SK-N-SH (cell line): ENCODE measurements at regions not wholly inside any gene's neighbourhood (a gene's known extent, or its start where the extent isn't known, plus 50 kb on each side); places are given as distances from the start of the nearest gene placed in this dataset.

Source experiments
- CTCF ChIA-PET: fragments of 300-600, 350-600 bp; formaldehyde crosslinking; extraction: SDS; loops from one replicate; lab custom pipeline; 2021; lab: Yijun Ruan, JAX
- POLR2A ChIA-PET: fragments of 350-600 bp; sonication (Branson Sonifier 250); formaldehyde crosslinking; extraction: SDS; loops from one replicate; lab custom pipeline; 2020; ENCODE audit warnings: antibody characterized with exemption, inconsistent platforms; lab: Yijun Ruan, JAX
- DNase-seq: peaks from one replicate; pipeline ENCODE4 v3.0.0; 2012
- H2AFZ ChIP-seq: fragments of 200-600 bp; sonication (generic); 2 replicates; pipeline ENCODE4 v1.8.1; 2016; ENCODE audit warnings: antibody characterized with exemption, mild to moderate bottlenecking, low read depth
- H3F3A ChIP-seq: fragments of 200-600 bp; sonication (generic); replicated peaks from 2 replicates; pipeline ENCODE3; 2016; ENCODE audit warnings: antibody characterized with exemption, mild to moderate bottlenecking; ENCODE audit not compliant: insufficient read depth
- H3K27ac ChIP-seq, 2 experiments: fragments of 200-500 bp in 1 of 2; fragments of 200-600 bp in 1 of 2; sonication (Bioruptor generic) in 1 of 2; sonication (generic), shearing (Covaris generic) in 1 of 2; 2 replicates each; pipeline versions ENCODE4 v1.5.1 to v1.6.1; 2014 to 2016; ENCODE audit warnings: low read depth in 2 of 2, inconsistent platforms in 1 of 2, low read length in 1 of 2, mild to moderate bottlenecking in 1 of 2, mixed read lengths in 1 of 2
- H3K27me3 ChIP-seq: fragments of 200-600 bp; sonication (generic), shearing (Covaris generic); 2 replicates; pipeline ENCODE4 v1.6.1; 2016; ENCODE audit warnings: mixed run types; ENCODE audit not compliant: insufficient read depth
- H3K36me3 ChIP-seq, 2 experiments: fragments of 200-500 bp in 1 of 2; fragments of 200-600 bp in 1 of 2; sonication (Bioruptor generic) in 1 of 2; sonication (generic) in 1 of 2; replicated peaks in 1 of 2; 2 replicates each; pipeline versions ENCODE3 to v1.5.1; 2014 to 2016; ENCODE audit warnings: low read length in 1 of 2, mild to moderate bottlenecking in 1 of 2; ENCODE audit not compliant: insufficient read depth in 2 of 2, control insufficient read depth in 1 of 2
- H3K4me1 ChIP-seq, 2 experiments: fragments of 200-500 bp in 1 of 2; fragments of 200-600 bp in 1 of 2; sonication (Bioruptor generic) in 1 of 2; sonication (generic), shearing (Covaris generic) in 1 of 2; 2 replicates each; pipeline versions ENCODE4 v1.5.1 to v1.6.1; 2014 to 2016; ENCODE audit warnings: low read depth in 1 of 2, low read length in 1 of 2, mixed run types in 1 of 2; ENCODE audit not compliant: insufficient read depth in 2 of 2, control insufficient read depth in 1 of 2
- H3K4me2 ChIP-seq: fragments of 200-600 bp; sonication (generic), shearing (Covaris generic); 2 replicates; pipeline ENCODE4 v1.6.1; 2017; ENCODE audit warnings: mixed run types
- H3K4me3 ChIP-seq, 2 experiments: fragments of 200-500 bp in 1 of 2; fragments of 200-600 bp in 1 of 2; sonication (Bioruptor generic) in 1 of 2; sonication (generic), shearing (Covaris generic) in 1 of 2; 2 replicates each; pipeline versions ENCODE4 v1.5.1 to v1.8.1; 2014 to 2016; ENCODE audit warnings: low read depth in 2 of 2, inconsistent platforms in 1 of 2, low read length in 1 of 2, mild to moderate bottlenecking in 1 of 2, mixed read lengths in 1 of 2, moderate library complexity in 1 of 2
- H3K79me2 ChIP-seq: fragments of 200-600 bp; sonication (generic); 2 replicates; pipeline ENCODE4 v1.8.1; 2017; ENCODE audit warnings: mild to moderate bottlenecking; ENCODE audit not compliant: insufficient read depth
- H3K9ac ChIP-seq: fragments of 200-600 bp; sonication (generic); 2 replicates; pipeline ENCODE4 v1.6.1; 2017; ENCODE audit warnings: mixed run types
- H3K9me2 ChIP-seq: fragments of 200-600 bp; sonication (generic); 2 replicates; pipeline ENCODE4 v1.6.1; 2017; ENCODE audit warnings: mixed run types
- H3K9me3 ChIP-seq: fragments of 200-600 bp; sonication (generic); 2 replicates; pipeline ENCODE4 v1.6.1; 2017; ENCODE audit warnings: mixed run types, mild to moderate bottlenecking, moderate library complexity
- H4K20me1 ChIP-seq: fragments of 200-600 bp; sonication (generic); 2 replicates; pipeline ENCODE4 v1.6.1; 2017; ENCODE audit warnings: mild to moderate bottlenecking, mixed run types; ENCODE audit not compliant: insufficient read depth
- FOSL2 ChIP-seq: IDR thresholded peaks from 2 replicates; pipeline ENCODE4 v1.4.0; 2012; ENCODE audit warnings: low read depth, mild to moderate bottlenecking, moderate library complexity, borderline replicate concordance
- FOXJ3 ChIP-seq: sonication (generic); formaldehyde crosslinking; IDR thresholded peaks from 2 replicates; pipeline ENCODE4 v1.5.1; 2020; ENCODE audit warnings: mild to moderate bottlenecking, missing genetic modification reagents
- FOXM1 ChIP-seq: IDR thresholded peaks from 2 replicates; pipeline ENCODE4 v1.4.0; 2012; ENCODE audit warnings: low read depth, mild to moderate bottlenecking
- NRF1 ChIP-seq: IDR thresholded peaks from 2 replicates; pipeline ENCODE4 v1.6.1; 2012; ENCODE audit warnings: low read depth, mild to moderate bottlenecking, low read length
- RAD21 ChIP-seq: IDR thresholded peaks from 2 replicates; pipeline ENCODE4 v1.6.1; 2012; ENCODE audit warnings: mild to moderate bottlenecking, low read length
- REST ChIP-seq: IDR thresholded peaks from 2 replicates; pipeline ENCODE4 v1.6.1; 2012; ENCODE audit warnings: mild to moderate bottlenecking, low read depth, low read length, moderate library complexity
- RXRA ChIP-seq: IDR thresholded peaks from 2 replicates; pipeline ENCODE4 v1.4.0; 2012; ENCODE audit warnings: low read depth, mild to moderate bottlenecking, borderline replicate concordance
- SMC3 ChIP-seq: IDR thresholded peaks from 2 replicates; pipeline ENCODE4 v1.6.1; 2012; ENCODE audit warnings: low read depth, low read length, improper control_type of control experiment
- TAF1 ChIP-seq: IDR thresholded peaks from 2 replicates; pipeline ENCODE4 v1.6.1; 2012; ENCODE audit warnings: low read depth, mild to moderate bottlenecking, low read length, moderate library complexity, borderline replicate concordance
- TEAD4 ChIP-seq: IDR thresholded peaks from 2 replicates; pipeline ENCODE4 v1.4.0; 2012; ENCODE audit warnings: mild to moderate bottlenecking, borderline replicate concordance; ENCODE audit not compliant: insufficient read depth
- USF2 ChIP-seq: fragments of 150-350 bp; IDR thresholded peaks from 2 replicates; pipeline ENCODE4 v1.6.1; 2017; ENCODE audit warnings: antibody characterized with exemption, low read length, low read depth, borderline replicate concordance
- WGBS: methylation state at CpG from one replicate; pipeline ENCODE4 v1.1.6; 2017; ENCODE audit warnings: low lambda C conversion rate; 5-methylcytosine and 5-hydroxymethylcytosine counted together
- TF ChIP-seq, protein P1 (sequence below): fragments of 200-600 bp; sonication (generic); IDR thresholded peaks from 2 replicates; pipeline ENCODE4 v1.6.1; 2017; ENCODE audit warnings: antibody characterized with exemption, mild to moderate bottlenecking, moderate library complexity
- TF ChIP-seq, protein P2 (sequence below): IDR thresholded peaks from 2 replicates; pipeline ENCODE4 v1.4.0; 2012; ENCODE audit warnings: low read depth, borderline replicate concordance

DNA sequence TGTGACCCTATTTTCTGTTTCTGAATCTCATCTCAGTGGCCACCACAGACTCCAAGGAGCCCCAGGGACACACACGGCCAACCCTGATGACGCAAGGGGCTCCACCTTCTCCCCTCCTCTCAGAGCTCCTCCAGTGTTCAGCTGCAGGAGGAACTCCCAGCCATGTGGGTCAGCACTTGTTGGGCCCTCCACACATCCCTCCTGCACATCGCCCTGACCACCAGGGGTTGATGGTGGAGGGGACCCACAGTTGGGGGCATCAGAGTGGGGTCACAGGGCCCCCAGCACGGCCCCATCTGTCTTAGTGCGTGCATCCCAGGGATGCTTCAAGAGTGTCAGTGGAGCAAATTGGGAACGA is 499.6 kb downstream of the BRD1 start:
- H3K9me3 ChIP-seq = no peaks in the 10 kb centered on the region
- DNase-seq = no peak

More for the DNA sequence above, 499.6 kb downstream of the BRD1 start:
- no peak for TF ChIP-seq SMC3
- TF ChIP-seq FOSL2 = no peak
- TF ChIP-seq RXRA = no peak
- TF ChIP-seq NRF1 = no peak
- no peak for TF ChIP-seq REST
- TF ChIP-seq TAF1 = no peak
- no peak for TF ChIP-seq RAD21
- TF ChIP-seq FOXM1 = no peak
- TF ChIP-seq, protein P1, sequence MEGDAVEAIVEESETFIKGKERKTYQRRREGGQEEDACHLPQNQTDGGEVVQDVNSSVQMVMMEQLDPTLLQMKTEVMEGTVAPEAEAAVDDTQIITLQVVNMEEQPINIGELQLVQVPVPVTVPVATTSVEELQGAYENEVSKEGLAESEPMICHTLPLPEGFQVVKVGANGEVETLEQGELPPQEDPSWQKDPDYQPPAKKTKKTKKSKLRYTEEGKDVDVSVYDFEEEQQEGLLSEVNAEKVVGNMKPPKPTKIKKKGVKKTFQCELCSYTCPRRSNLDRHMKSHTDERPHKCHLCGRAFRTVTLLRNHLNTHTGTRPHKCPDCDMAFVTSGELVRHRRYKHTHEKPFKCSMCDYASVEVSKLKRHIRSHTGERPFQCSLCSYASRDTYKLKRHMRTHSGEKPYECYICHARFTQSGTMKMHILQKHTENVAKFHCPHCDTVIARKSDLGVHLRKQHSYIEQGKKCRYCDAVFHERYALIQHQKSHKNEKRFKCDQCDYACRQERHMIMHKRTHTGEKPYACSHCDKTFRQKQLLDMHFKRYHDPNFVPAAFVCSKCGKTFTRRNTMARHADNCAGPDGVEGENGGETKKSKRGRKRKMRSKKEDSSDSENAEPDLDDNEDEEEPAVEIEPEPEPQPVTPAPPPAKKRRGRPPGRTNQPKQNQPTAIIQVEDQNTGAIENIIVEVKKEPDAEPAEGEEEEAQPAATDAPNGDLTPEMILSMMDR = no peak
- no peak for TF ChIP-seq USF2
- no peak for TF ChIP-seq FOXJ3
- TF ChIP-seq TEAD4 = no peak
- TF ChIP-seq, protein P2, sequence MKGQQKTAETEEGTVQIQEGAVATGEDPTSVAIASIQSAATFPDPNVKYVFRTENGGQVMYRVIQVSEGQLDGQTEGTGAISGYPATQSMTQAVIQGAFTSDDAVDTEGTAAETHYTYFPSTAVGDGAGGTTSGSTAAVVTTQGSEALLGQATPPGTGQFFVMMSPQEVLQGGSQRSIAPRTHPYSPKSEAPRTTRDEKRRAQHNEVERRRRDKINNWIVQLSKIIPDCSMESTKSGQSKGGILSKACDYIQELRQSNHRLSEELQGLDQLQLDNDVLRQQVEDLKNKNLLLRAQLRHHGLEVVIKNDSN = no peak
- H3K9me2 ChIP-seq = no peaks in the 10 kb centered on the region
- H2AFZ ChIP-seq = no peak overlapping the region
- no peak overlapping the region for H3K4me3 ChIP-seq
- POLR2A ChIA-PET = no interaction called here
- WGBS = 8% methylated on average over 6 of the region's 6 CpGs
- no peak overlapping the region for H3K27ac ChIP-seq
- no peak overlapping the region for H3K9ac ChIP-seq
- H3K36me3 ChIP-seq = no peaks in the 10 kb centered on the region
- no peaks in the 10 kb centered on the region for H4K20me1 ChIP-seq
- H3F3A ChIP-seq = no peaks in the 10 kb centered on the region
- no peak overlapping the region for H3K4me2 ChIP-seq
- H3K27me3 ChIP-seq = no peaks in the 10 kb centered on the region; the same call in 1 of the 2 replicates
- CTCF ChIA-PET = no interaction called here
- H3K79me2 ChIP-seq = no peaks in the 10 kb centered on the region
- no peaks in the 10 kb centered on the region; a peak in 1 of 4 replicates for H3K4me1 ChIP-seq
